PC-3 (cell line): ENCODE measurements at regions not wholly inside any gene's neighbourhood (a gene's known extent, or its start where the extent isn't known, plus 50 kb on each side); places are given as distances from the start of the nearest gene placed in this dataset.
A peak's percentile ranks its signal among the peaks of the same experiment; 100 is the strongest.

Experiments used
- ATAC-seq: fragments of 200-7000 bp; cut with Tn5 transposase; 2 replicates; pipeline ENCODE4 v1.9.1; 2020; ENCODE audit warnings: mild to moderate bottlenecking, moderate library complexity
- BruUV-seq: library from RNA; stranded (reverse); fragments of 400-500 nt; replicated peaks from 2 replicates; lab custom pipeline; 2021; lab: Mats Ljungman, UMichigan
- CTCF ChIA-PET: fragments of 300-600 bp; sonication (Branson Sonifier 250); formaldehyde crosslinking; loops from one replicate; lab custom pipeline; 2022; ENCODE audit warnings: antibody characterized with exemption; lab: Charles Lee
- POLR2A ChIA-PET: fragments of 300-600 bp; sonication (Branson Sonifier 250); formaldehyde crosslinking; loops from one replicate; lab custom pipeline; 2022; ENCODE audit warnings: antibody characterized with exemption; ENCODE audit not compliant: unreplicated experiment; lab: Charles Lee
- DNase-seq: peaks from one replicate; pipeline ENCODE4 v3.0.0-alpha.2; 2015
- H2AFZ ChIP-seq: fragments of 300-600 bp; sonication (generic); 2 replicates; pipeline ENCODE4 v1.6.0; 2016; ENCODE audit warnings: antibody characterized with exemption, low read length
- H3F3A ChIP-seq: fragments of 300-600 bp; sonication (generic); one replicate; pipeline ENCODE4 v1.6.0; 2017; ENCODE audit warnings: antibody characterized with exemption, low read length, control low read depth, mild to moderate bottlenecking; ENCODE audit not compliant: unreplicated experiment
- H3K27ac ChIP-seq: fragments of 300-600 bp; sonication (generic); 2 replicates; pipeline ENCODE4 v1.5.1; 2016; ENCODE audit warnings: mild to moderate bottlenecking, low read length
- H3K27me3 ChIP-seq: fragments of 300-600 bp; sonication (generic); 2 replicates; pipeline ENCODE4 v1.6.1; 2016; ENCODE audit warnings: low read length, mixed read lengths
- H3K36me3 ChIP-seq: fragments of 300-600 bp; sonication (generic); 2 replicates; pipeline ENCODE4 v1.6.1; 2016; ENCODE audit warnings: low read depth, mixed run types, low read length, mixed read lengths
- H3K4me1 ChIP-seq: fragments of 300-600 bp; sonication (generic); 2 replicates; pipeline ENCODE4 v1.5.1; 2016; ENCODE audit warnings: low read length; ENCODE audit not compliant: insufficient read depth
- H3K4me2 ChIP-seq: fragments of 300-600 bp; sonication (generic); 2 replicates; pipeline ENCODE4 v1.6.0; 2016; ENCODE audit warnings: low read length
- H3K4me3 ChIP-seq: fragments of 300-600 bp; sonication (generic); 2 replicates; pipeline ENCODE4 v1.5.1; 2016; ENCODE audit warnings: mild to moderate bottlenecking, low read length, mixed read lengths
- H3K79me2 ChIP-seq: fragments of 300-600 bp; sonication (generic); 2 replicates; pipeline ENCODE4 v1.6.1; 2017; ENCODE audit warnings: low read length, mixed read lengths
- H3K9ac ChIP-seq: fragments of 300-600 bp; sonication (generic); 2 replicates; pipeline ENCODE4 v1.6.0; 2016; ENCODE audit warnings: mild to moderate bottlenecking, low read length
- H3K9me2 ChIP-seq: fragments of 300-600 bp; sonication (generic); replicated peaks from 2 replicates; pipeline ENCODE4 v1.6.1; 2016; ENCODE audit warnings: mixed run types, low read length, mixed read lengths
- H3K9me3 ChIP-seq: fragments of 300-600 bp; sonication (generic); 2 replicates; pipeline ENCODE4 v1.6.1; 2016; ENCODE audit warnings: low read length, mixed read lengths
- H4K20me1 ChIP-seq: fragments of 300-600 bp; sonication (generic); 2 replicates; pipeline ENCODE4 v1.6.1; 2016; ENCODE audit warnings: low read length, mixed read lengths
- CTCF ChIP-seq: fragments of 300-600 bp; sonication (generic); conservative IDR thresholded peaks from 2 replicates; pipeline ENCODE4 v1.5.1; 2017; ENCODE audit warnings: antibody characterized with exemption, low read depth, mild to moderate bottlenecking, low read length
- EZH2 ChIP-seq: fragments of 300-600 bp; sonication (generic); IDR thresholded peaks from one replicate; pipeline ENCODE4 v1.6.1; 2017; ENCODE audit warnings: antibody characterized with exemption, mild to moderate bottlenecking, low read length; ENCODE audit not compliant: unreplicated experiment
- EZH2phosphoT487 ChIP-seq: fragments of 300-600 bp; sonication (generic); IDR thresholded peaks from 2 replicates; pipeline ENCODE4 v1.6.1; 2018; ENCODE audit warnings: mild to moderate bottlenecking, antibody characterized with exemption, low read length, borderline replicate concordance
- intact Hi-C: fragments of 100-400 bp; cut with micrococcal nuclease; formaldehyde crosslinking; loops from 2 replicates; pipeline ENCODE4 v1.9.0; 2023

DNA sequence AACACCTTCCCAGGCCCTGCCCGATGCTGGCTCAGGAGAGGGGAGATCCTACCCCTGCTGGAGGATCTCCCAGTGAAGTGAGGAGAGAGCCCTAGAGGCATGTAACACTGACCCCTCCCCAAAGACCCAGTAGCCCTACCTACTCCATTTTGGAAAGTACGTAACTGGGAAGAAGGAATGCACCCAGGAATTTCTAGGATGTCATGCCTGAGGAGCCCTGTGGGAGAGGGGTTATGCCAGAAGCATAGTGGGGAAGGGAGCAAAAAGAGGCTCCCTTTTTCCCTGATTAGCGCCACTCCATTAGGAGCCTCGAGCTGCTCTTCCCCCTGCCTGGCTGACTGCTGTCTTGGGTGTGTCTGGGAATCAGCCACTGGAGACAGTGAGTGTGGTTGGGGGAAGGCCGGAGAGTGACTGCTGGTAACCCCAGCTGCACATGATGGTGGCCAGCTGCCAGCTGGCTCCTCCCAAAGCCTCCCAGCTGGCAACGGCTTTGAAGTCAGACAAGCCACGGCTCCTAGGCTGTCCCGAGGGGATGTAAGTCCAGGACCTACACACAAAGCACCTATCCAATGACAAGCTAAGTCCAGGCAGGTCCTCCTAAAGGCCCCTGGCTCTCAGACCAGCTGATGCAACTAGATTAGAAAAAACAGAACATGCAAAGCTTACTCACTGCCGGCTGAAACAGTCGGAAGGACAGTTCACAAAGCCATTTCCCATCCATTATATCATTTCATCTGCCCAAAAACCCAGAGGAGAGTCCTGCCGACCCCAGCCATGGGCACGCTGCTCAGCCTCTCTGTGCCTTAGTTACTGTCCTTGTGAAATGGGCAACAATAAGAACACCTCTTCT lies 136.5 kb upstream of the ABCA1 start:
- H3F3A ChIP-seq = no peaks in the 10 kb centered on the region
- H4K20me1 ChIP-seq = no peaks in the 10 kb centered on the region
- ChIA-PET CTCF (no interaction called here), POLR2A (interaction anchor here (0.6 kb wide), 1 partner anchor 112 kb away, joined by 3 read pairs; no protein-coding TSS in a partner anchor)
- peak overlapping the region; percentile 56; the same call in 1 of the 2 replicates for H2AFZ ChIP-seq
- H3K9me2 ChIP-seq = no peaks in the 10 kb centered on the region
- peak overlapping the region; percentile 75 for H3K9ac ChIP-seq
- no peaks in the 10 kb centered on the region for H3K36me3 ChIP-seq
- DNase-seq (peak; percentile 77), ATAC-seq (peak; percentile 94)
- H3K27me3 ChIP-seq = no peaks in the 10 kb centered on the region
- H3K27ac ChIP-seq = peak overlapping the region; percentile 91
- no peak for TF ChIP-seq EZH2
- TF ChIP-seq EZH2phosphoT487 = no peak
- TF ChIP-seq CTCF = no peak
- H3K4me2 ChIP-seq = peak overlapping the region; percentile 43
- BruUV-seq = TSS peak; percentile 58
- H3K4me1 ChIP-seq = peaks cover 26% of the 10 kb centered on the region
- no peak overlapping the region for H3K4me3 ChIP-seq
- H3K9me3 ChIP-seq = no peaks in the 10 kb centered on the region
- intact Hi-C loops = loop anchor here (2.0 kb wide), 1 partner anchor 74 kb away; no protein-coding TSS in a partner anchor
- H3K79me2 ChIP-seq = no peaks in the 10 kb centered on the region

- BruUV-seq = no TSS peak
- ChIA-PET POLR2A (interaction anchor here (0.6 kb wide), 1 partner anchor 113 kb away, joined by 3 read pairs; no protein-coding TSS in a partner anchor), CTCF (no interaction called here)
- H3K36me3 ChIP-seq = no peaks in the 10 kb centered on the region
- DNase-seq (no peak), ATAC-seq (no peak)
- H2AFZ ChIP-seq = peak overlapping the region; percentile 56; the same call in 1 of the 2 replicates
- H3K9me3 ChIP-seq = no peaks in the 10 kb centered on the region
- peaks cover 33% of the 10 kb centered on the region for H3K4me1 ChIP-seq
- H4K20me1 ChIP-seq = no peaks in the 10 kb centered on the region
- no peaks in the 10 kb centered on the region for H3F3A ChIP-seq
- H3K9me2 ChIP-seq = no peaks in the 10 kb centered on the region
- no peaks in the 10 kb centered on the region for H3K27me3 ChIP-seq
- H3K79me2 ChIP-seq = no peaks in the 10 kb centered on the region
- peak overlapping the region; percentile 43 for H3K4me2 ChIP-seq
- intact Hi-C loops = loop anchor here (2.0 kb wide), 1 partner anchor 75 kb away; no protein-coding TSS in a partner anchor
- no peak for TF ChIP-seq EZH2phosphoT487
- TF ChIP-seq CTCF = no peak
- TF ChIP-seq EZH2 = no peak
- peak overlapping the region; percentile 91 for H3K27ac ChIP-seq
- H3K9ac ChIP-seq = no peak overlapping the region
- H3K4me3 ChIP-seq = no peak overlapping the region
Observed at GRCh38 chr9:105065098-105066088, 137.4 kb upstream of the ABCA1 start.
